HG02852 (cell line): ENCODE measurements at regions not wholly inside any gene's neighbourhood (a gene's known extent, or its start where the extent isn't known, plus 50 kb on each side); places are given as distances from the start of the nearest gene placed in this dataset.
"Not testable (repeated sequence)": the region's sequence is repeated elsewhere in the genome, so short reads cannot be mapped to it uniquely, and the experiment has no call there.

ENCODE experiments used
- ATAC-seq: cut with Tn5 transposase; IDR thresholded peaks from one replicate; pipeline ENCODE4 v1.9.1; 2021; ENCODE audit warnings: mild to moderate bottlenecking, moderate library complexity; ENCODE audit not compliant: unreplicated experiment

GRCh38 chrX:138014577-138014976 lies 448.6 kb downstream of the ZIC3 start:
- no peak for ATAC-seq

GRCh38 chrX:138018145-138018799 lies 452.3 kb downstream of the ZIC3 start:
- ATAC-seq, result no peak

- no peak for ATAC-seq
Measured at GRCh38 chrX:138020941-138021340, 455.0 kb downstream of the ZIC3 start.

- peak; percentile 76 for ATAC-seq
Measured at GRCh38 chrX:138026211-138026610, 460.3 kb downstream of the ZIC3 start.

GRCh38 chrX:138031715-138032114 lies 465.8 kb downstream of the ZIC3 start:
- no peak for ATAC-seq

- ATAC-seq, result no peak
Measured at GRCh38 chrX:138034136-138034535, 468.2 kb downstream of the ZIC3 start.

GRCh38 chrX:138037548-138037947 lies 471.6 kb downstream of the ZIC3 start:
- no peak for ATAC-seq

GRCh38 chrX:138057883-138058282 lies 492.0 kb downstream of the ZIC3 start:
- ATAC-seq, result no peak

- ATAC-seq, result no peak
Measured at GRCh38 chrX:138058931-138059330, 493.0 kb downstream of the ZIC3 start.

- ATAC-seq, result no peak
Measured at GRCh38 chrX:138067415-138067814, 501.5 kb downstream of the ZIC3 start.

GRCh38 chrX:138073626-138074025 lies 507.7 kb downstream of the ZIC3 start:
- ATAC-seq, result no peak

GRCh38 chrX:138082251-138082650 lies 516.3 kb downstream of the ZIC3 start:
- ATAC-seq, result no peak

GRCh38 chrX:138082896-138083295 lies 517.0 kb downstream of the ZIC3 start:
- no peak for ATAC-seq

GRCh38 chrX:138110910-138111309 lies 545.0 kb downstream of the ZIC3 start:
- ATAC-seq, result not testable (repeated sequence)

- ATAC-seq, result no peak
Measured at GRCh38 chrX:138127314-138127713, 561.4 kb downstream of the ZIC3 start.

GRCh38 chrX:138128027-138128671 lies 562.2 kb downstream of the ZIC3 start:
- ATAC-seq, result peak; percentile 89

- ATAC-seq, result peak; percentile 52
Measured at GRCh38 chrX:138150709-138151108, 560.8 kb downstream of the FGF13 start.

GRCh38 chrX:138157850-138158249 lies 553.7 kb downstream of the FGF13 start:
- no peak for ATAC-seq

- ATAC-seq, result no peak
Measured at GRCh38 chrX:138191998-138192397, 519.5 kb downstream of the FGF13 start.

GRCh38 chrX:138229718-138230117 lies 481.8 kb downstream of the FGF13 start:
- ATAC-seq, result no peak

- ATAC-seq, result no peak
Measured at GRCh38 chrX:138240266-138240665, 471.3 kb downstream of the FGF13 start.

- ATAC-seq, result no peak
Measured at GRCh38 chrX:138254001-138254400, 457.5 kb downstream of the FGF13 start.

GRCh38 chrX:138255373-138255772 lies 456.1 kb downstream of the FGF13 start:
- no peak for ATAC-seq
